Astrocyte (in vitro differentiated cells and primary cell): ENCODE measurements at regions not wholly inside any gene's neighbourhood (a gene's known extent, or its start where the extent isn't known, plus 50 kb on each side); places are given as distances from the start of the nearest gene placed in this dataset.

Experiments
- DNase-seq: peaks from one replicate; pipeline ENCODE4 v3.0.0-alpha.2; 2010; ENCODE audit warnings: low read depth
- FAIRE-seq: peaks from 2 replicates; lab custom pipeline; 2011; peaks lifted over from hg19 to GRCh38; lab: Jason Lieb, UNC
- H2AFZ ChIP-seq: 2 replicates; pipeline ENCODE4 v1.6.0; 2012; ENCODE audit warnings: low read depth, low read length, inconsistent platforms
- H3K27ac ChIP-seq: 2 replicates; pipeline ENCODE4 v1.5.1; 2011; ENCODE audit warnings: low read depth, low read length, inconsistent platforms
- H3K27me3 ChIP-seq: 2 replicates; pipeline ENCODE4 v1.6.0; 2011; ENCODE audit warnings: low read length, inconsistent platforms; ENCODE audit not compliant: insufficient read depth
- H3K36me3 ChIP-seq: 2 replicates; pipeline ENCODE4 v1.5.1; 2011; ENCODE audit warnings: low read length, inconsistent platforms; ENCODE audit not compliant: insufficient read depth
- H3K4me1 ChIP-seq: 2 replicates; pipeline ENCODE4 v1.5.1; 2011; ENCODE audit warnings: low read length, inconsistent platforms; ENCODE audit not compliant: insufficient read depth
- H3K4me2 ChIP-seq: 2 replicates; pipeline ENCODE4 v1.6.0; 2012; ENCODE audit warnings: low read length, inconsistent platforms
- H3K4me3 ChIP-seq: 2 replicates; pipeline ENCODE4 v1.5.1; 2011; ENCODE audit warnings: low read depth, mild to moderate bottlenecking, low read length, inconsistent platforms; ENCODE audit not compliant: insufficient read depth
- H3K79me2 ChIP-seq: 2 replicates; pipeline ENCODE4 v1.6.0; 2012; ENCODE audit warnings: mild to moderate bottlenecking, low read length, inconsistent platforms; ENCODE audit not compliant: insufficient read depth
- H3K9ac ChIP-seq: 2 replicates; pipeline ENCODE4 v1.6.0; 2012; ENCODE audit warnings: mild to moderate bottlenecking, low read length, inconsistent platforms
- H3K9me3 ChIP-seq: 2 replicates; pipeline ENCODE4 v1.5.1; 2012; ENCODE audit warnings: low read depth, mild to moderate bottlenecking, low read length, inconsistent platforms; ENCODE audit not compliant: insufficient read depth
- H4K20me1 ChIP-seq: 2 replicates; pipeline ENCODE4 v1.6.0; 2012; ENCODE audit warnings: low read length, inconsistent platforms; ENCODE audit not compliant: insufficient read depth
- H3K27ac Mint-ChIP-seq: one replicate; pipeline ENCODE4 v1.8.0; 2021; ENCODE audit warnings: mild to moderate bottlenecking, mixed read lengths; ENCODE audit not compliant: unreplicated experiment
- H3K27me3 Mint-ChIP-seq: one replicate; pipeline ENCODE4 v1.8.0; 2021; ENCODE audit warnings: low read depth, mixed read lengths; ENCODE audit not compliant: unreplicated experiment
- H3K36me3 Mint-ChIP-seq: one replicate; pipeline ENCODE4 v1.8.0; 2021; ENCODE audit warnings: low read depth, mixed read lengths; ENCODE audit not compliant: unreplicated experiment
- H3K4me1 Mint-ChIP-seq: one replicate; pipeline ENCODE4 v1.8.0; 2021; ENCODE audit warnings: low read depth, mixed read lengths; ENCODE audit not compliant: unreplicated experiment
- H3K4me3 Mint-ChIP-seq: one replicate; pipeline ENCODE4 v1.8.0; 2021; ENCODE audit warnings: mild to moderate bottlenecking, moderate library complexity, mixed read lengths; ENCODE audit not compliant: unreplicated experiment
- H3K9me3 Mint-ChIP-seq: one replicate; pipeline ENCODE4 v1.8.0; 2021; ENCODE audit warnings: mild to moderate bottlenecking, mixed read lengths; ENCODE audit not compliant: unreplicated experiment
- EZH2 ChIP-seq: IDR thresholded peaks from 2 replicates; pipeline ENCODE4 v1.6.1; 2012; ENCODE audit warnings: mild to moderate bottlenecking, low read length, inconsistent platforms; ENCODE audit not compliant: insufficient read depth
- TF ChIP-seq, protein P1 (sequence below): IDR thresholded peaks from 2 replicates; pipeline ENCODE4 v1.5.1; 2011; ENCODE audit warnings: low read depth, mild to moderate bottlenecking, inconsistent platforms, low read length, moderate library complexity; ENCODE audit not compliant: insufficient read depth

DNA sequence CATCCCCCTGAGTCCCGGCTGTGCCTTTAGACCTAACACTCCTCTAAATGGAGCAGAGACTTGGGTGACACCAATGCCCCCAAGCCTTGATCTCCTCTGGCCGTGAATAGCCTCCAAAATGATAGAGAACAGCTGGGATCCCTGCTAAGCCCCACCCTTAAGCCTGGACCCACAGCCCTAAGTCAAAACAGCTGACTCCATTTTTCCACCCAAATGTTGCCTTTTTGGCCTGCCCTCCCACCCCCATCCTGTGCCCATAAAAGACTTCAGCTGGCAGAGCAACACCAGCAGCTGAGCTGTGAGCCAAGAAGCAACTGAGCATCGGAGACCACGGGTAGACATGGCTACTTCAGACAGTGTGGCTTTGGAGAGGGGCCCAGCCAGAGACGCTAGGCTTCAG is 420.8 kb downstream of the NPHP4 start:
- no peak overlapping the region for H3K4me2 ChIP-seq
- no peak for DNase-seq
- Mint-ChIP-seq H3K9me3 (no peaks in the 10 kb centered on the region), H3K4me3 (no peak overlapping the region), H3K36me3 (no peaks in the 10 kb centered on the region), H3K4me1 (no peaks in the 10 kb centered on the region), H3K27me3 (peaks cover 18% of the 10 kb centered on the region), H3K27ac (no peak overlapping the region)
- H3K9ac ChIP-seq: no peak overlapping the region
- H3K27me3 ChIP-seq: no peaks in the 10 kb centered on the region
- H3K36me3 ChIP-seq: no peaks in the 10 kb centered on the region
- H4K20me1 ChIP-seq: no peaks in the 10 kb centered on the region
- no peak for FAIRE-seq
- peaks cover 5% of the 10 kb centered on the region for H3K9me3 ChIP-seq
- no peaks in the 10 kb centered on the region for H3K79me2 ChIP-seq
- no peak overlapping the region for H3K27ac ChIP-seq
- no peak overlapping the region for H2AFZ ChIP-seq
- no peaks in the 10 kb centered on the region for H3K4me1 ChIP-seq
- TF ChIP-seq EZH2: no peak
- TF ChIP-seq, protein P1, sequence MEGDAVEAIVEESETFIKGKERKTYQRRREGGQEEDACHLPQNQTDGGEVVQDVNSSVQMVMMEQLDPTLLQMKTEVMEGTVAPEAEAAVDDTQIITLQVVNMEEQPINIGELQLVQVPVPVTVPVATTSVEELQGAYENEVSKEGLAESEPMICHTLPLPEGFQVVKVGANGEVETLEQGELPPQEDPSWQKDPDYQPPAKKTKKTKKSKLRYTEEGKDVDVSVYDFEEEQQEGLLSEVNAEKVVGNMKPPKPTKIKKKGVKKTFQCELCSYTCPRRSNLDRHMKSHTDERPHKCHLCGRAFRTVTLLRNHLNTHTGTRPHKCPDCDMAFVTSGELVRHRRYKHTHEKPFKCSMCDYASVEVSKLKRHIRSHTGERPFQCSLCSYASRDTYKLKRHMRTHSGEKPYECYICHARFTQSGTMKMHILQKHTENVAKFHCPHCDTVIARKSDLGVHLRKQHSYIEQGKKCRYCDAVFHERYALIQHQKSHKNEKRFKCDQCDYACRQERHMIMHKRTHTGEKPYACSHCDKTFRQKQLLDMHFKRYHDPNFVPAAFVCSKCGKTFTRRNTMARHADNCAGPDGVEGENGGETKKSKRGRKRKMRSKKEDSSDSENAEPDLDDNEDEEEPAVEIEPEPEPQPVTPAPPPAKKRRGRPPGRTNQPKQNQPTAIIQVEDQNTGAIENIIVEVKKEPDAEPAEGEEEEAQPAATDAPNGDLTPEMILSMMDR: no peak
- no peak overlapping the region for H3K4me3 ChIP-seq

DNA sequence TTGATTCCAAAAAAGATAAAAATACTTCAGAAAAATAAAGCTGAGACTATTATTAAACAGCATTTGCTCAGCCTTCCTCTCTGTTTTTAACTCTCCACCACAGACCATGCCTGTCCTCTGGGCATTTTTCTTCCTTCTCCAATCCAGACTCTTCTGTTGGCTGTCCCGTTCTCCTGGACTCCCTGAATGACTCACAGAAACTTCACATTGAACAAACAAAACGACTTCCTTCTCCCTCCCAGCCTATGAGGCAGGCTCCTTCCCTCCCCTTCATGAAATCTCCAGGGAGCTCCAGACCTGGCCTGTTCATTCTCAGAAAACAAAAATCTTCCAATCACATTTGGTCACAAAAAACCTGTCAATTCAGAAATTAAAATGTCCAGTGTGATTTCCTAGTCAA is 421.3 kb downstream of the NPHP4 start:
- Histone ChIP-seq H3K27ac (no peak overlapping the region), H3K27me3 (no peaks in the 10 kb centered on the region), H4K20me1 (no peaks in the 10 kb centered on the region), H3K36me3 (no peaks in the 10 kb centered on the region), H3K4me1 (no peaks in the 10 kb centered on the region), H3K9ac (no peak overlapping the region), H3K4me3 (no peak overlapping the region), H3K79me2 (no peaks in the 10 kb centered on the region), H2AFZ (no peak overlapping the region), H3K4me2 (no peak overlapping the region), H3K9me3 (peaks cover 5% of the 10 kb centered on the region)
- FAIRE-seq (no peak), DNase-seq (no peak)
- Mint-ChIP-seq H3K4me1 (no peaks in the 10 kb centered on the region), H3K27me3 (peaks cover 14% of the 10 kb centered on the region), H3K4me3 (no peak overlapping the region), H3K36me3 (no peaks in the 10 kb centered on the region), H3K27ac (no peak overlapping the region), H3K9me3 (no peaks in the 10 kb centered on the region)
- TF ChIP-seq, protein P1: no peak
- TF ChIP-seq EZH2: no peak

DNA sequence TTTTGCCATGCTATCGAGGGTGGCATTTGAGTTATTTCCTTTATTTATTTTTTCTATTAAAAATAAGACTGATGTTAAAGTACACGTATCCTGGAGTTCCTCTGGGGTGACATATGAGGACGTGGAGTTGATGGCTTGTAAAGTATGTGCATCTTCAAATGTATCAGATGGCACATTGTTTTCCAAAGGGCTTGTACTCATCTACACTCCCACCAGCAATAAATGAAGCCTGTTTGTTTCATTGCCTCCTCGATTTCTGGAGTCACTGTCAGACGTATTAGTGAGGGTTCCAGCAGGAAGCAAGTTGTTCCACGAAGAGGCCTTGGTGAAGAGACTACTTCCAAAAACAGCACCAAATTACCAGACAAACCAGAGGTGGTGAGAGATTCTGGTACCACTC is 423.9 kb downstream of the NPHP4 start:
- H3K9ac ChIP-seq: no peak overlapping the region
- Mint-ChIP-seq H3K36me3 (no peaks in the 10 kb centered on the region), H3K27me3 (peaks cover 6% of the 10 kb centered on the region), H3K4me1 (no peaks in the 10 kb centered on the region), H3K4me3 (no peak overlapping the region), H3K9me3 (no peaks in the 10 kb centered on the region), H3K27ac (no peak overlapping the region)
- FAIRE-seq (no peak), DNase-seq (no peak)
- no peaks in the 10 kb centered on the region for H3K79me2 ChIP-seq
- H3K9me3 ChIP-seq: peaks cover 5% of the 10 kb centered on the region
- H3K36me3 ChIP-seq: no peaks in the 10 kb centered on the region
- H3K27ac ChIP-seq: no peak overlapping the region
- no peak overlapping the region for H2AFZ ChIP-seq
- H3K4me2 ChIP-seq: no peak overlapping the region
- H4K20me1 ChIP-seq: no peaks in the 10 kb centered on the region
- H3K4me1 ChIP-seq: no peaks in the 10 kb centered on the region
- TF ChIP-seq EZH2: no peak
- TF ChIP-seq, protein P1: no peak
- no peak overlapping the region for H3K4me3 ChIP-seq
- no peaks in the 10 kb centered on the region for H3K27me3 ChIP-seq
